Subcutaneous abdominal adipose tissue (tissue), 5 donors: ENCODE measurements at regions not wholly inside any gene's neighbourhood (a gene's known extent, or its start where the extent isn't known, plus 50 kb on each side); places are given as distances from the start of the nearest gene placed in this dataset.

Source experiments
- H3K27ac ChIP-seq: one replicate; pipeline ENCODE4 v1.7.0; 2013; ENCODE audit warnings: low read depth, mild to moderate bottlenecking, inconsistent platforms, low read length, moderate library complexity
- H3K27me3 ChIP-seq, 5 donors: one replicate each; pipeline ENCODE4 v1.7.0; 2013; ENCODE audit warnings: low read length in 5 of 5, inconsistent platforms in 1 of 5; ENCODE audit not compliant: control insufficient read depth in 5 of 5, insufficient read depth in 4 of 5
- H3K36me3 ChIP-seq, 5 donors: one replicate each; pipeline ENCODE4 v1.7.0; 2013; ENCODE audit warnings: low read length in 5 of 5; ENCODE audit not compliant: control insufficient read depth in 5 of 5, insufficient read depth in 5 of 5
- H3K4me1 ChIP-seq, 5 donors: one replicate each; pipeline ENCODE4 v1.7.0; 2013; ENCODE audit warnings: low read length in 5 of 5, mild to moderate bottlenecking in 3 of 5, moderate library complexity in 1 of 5; ENCODE audit not compliant: control insufficient read depth in 5 of 5, insufficient read depth in 5 of 5
- H3K4me3 ChIP-seq, 5 donors: one replicate each; pipeline ENCODE4 v1.7.0; 2013; ENCODE audit warnings: low read length in 5 of 5, low read depth in 1 of 5
- H3K9ac ChIP-seq, 5 donors: one replicate each; pipeline ENCODE4 v1.7.0; 2013; ENCODE audit warnings: low read length in 5 of 5, mild to moderate bottlenecking in 4 of 5, moderate library complexity in 3 of 5
- H3K9me3 ChIP-seq, 5 donors: one replicate each; pipeline ENCODE4 v1.7.0; 2013; ENCODE audit warnings: low read length in 5 of 5; ENCODE audit not compliant: control insufficient read depth in 5 of 5
- donor health status: healthy.
- donor health status: healthy.
- donor health status: healthy.
- donor health status: healthy.
- donor health status: healthy.

GRCh38 chr2:4020153-4020552, 316.8 kb downstream of the DCDC2C start:
- Histone ChIP-seq H3K27ac (no peak overlapping the region), H3K9me3 (peaks cover 0 to 9% (median 3%) of the 10 kb centered on the region in 5 donors), H3K27me3 (no peaks in the 10 kb centered on the region), H3K36me3 (no peaks in the 10 kb centered on the region), H3K4me3 (no peak overlapping the region), H3K4me1 (no peaks in the 10 kb centered on the region), H3K9ac (no peak overlapping the region)

DNA sequence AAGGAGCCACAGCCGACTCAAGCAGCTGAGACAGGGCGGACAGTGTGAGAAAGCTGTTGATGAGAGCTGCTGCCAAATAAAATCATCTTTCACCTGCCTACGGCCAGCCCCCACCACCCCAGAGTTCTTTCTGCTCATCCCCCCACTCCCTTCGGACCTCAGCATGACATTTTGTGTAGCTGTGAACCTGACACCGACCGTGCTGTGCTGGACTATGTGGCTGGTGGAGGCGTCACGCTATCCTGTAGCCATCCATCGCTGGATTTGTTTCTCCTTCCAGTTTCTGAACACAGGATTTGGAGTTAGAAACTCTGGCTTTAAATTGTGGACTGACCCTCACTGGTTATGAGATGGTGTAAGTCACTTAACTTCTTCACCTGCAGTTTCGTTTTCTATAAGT, 317.3 kb downstream of the DCDC2C start:
- Histone ChIP-seq H3K4me1 (no peaks in the 10 kb centered on the region), H3K9ac (no peak overlapping the region), H3K27ac (no peak overlapping the region), H3K9me3 (peaks cover 0 to 9% (median 3%) of the 10 kb centered on the region in 5 donors), H3K27me3 (no peaks in the 10 kb centered on the region), H3K36me3 (no peaks in the 10 kb centered on the region), H3K4me3 (no peak overlapping the region)

GRCh38 chr2:4024605-4025004, 321.2 kb downstream of the DCDC2C start:
- H3K4me1 ChIP-seq = no peaks in the 10 kb centered on the region
- H3K9ac ChIP-seq = no peak overlapping the region
- peaks cover 0 to 3% (median 0%) of the 10 kb centered on the region in 5 donors for H3K27me3 ChIP-seq
- H3K27ac ChIP-seq = no peak overlapping the region
- no peaks in the 10 kb centered on the region for H3K36me3 ChIP-seq
- H3K9me3 ChIP-seq = no peaks in the 10 kb centered on the region
- no peak overlapping the region for H3K4me3 ChIP-seq

GRCh38 chr2:4029081-4029480, 325.7 kb downstream of the DCDC2C start:
- Histone ChIP-seq H3K36me3 (no peaks in the 10 kb centered on the region), H3K27ac (no peak overlapping the region), H3K9me3 (no peaks in the 10 kb centered on the region), H3K4me1 (no peaks in the 10 kb centered on the region), H3K27me3 (peaks cover 0 to 3% (median 0%) of the 10 kb centered on the region in 5 donors), H3K9ac (no peak overlapping the region), H3K4me3 (no peak overlapping the region)

- H3K4me1 ChIP-seq = no peaks in the 10 kb centered on the region
- H3K27ac ChIP-seq = no peak overlapping the region
- no peaks in the 10 kb centered on the region for H3K27me3 ChIP-seq
- H3K36me3 ChIP-seq = no peaks in the 10 kb centered on the region
- H3K9me3 ChIP-seq = peaks cover 0 to 9% (median 6%) of the 10 kb centered on the region in 5 donors
- H3K4me3 ChIP-seq = no peak overlapping the region
- H3K9ac ChIP-seq = no peak overlapping the region
These were observed 336.5 kb downstream of the DCDC2C start for GRCh38 chr2:4039896-4040295.

GRCh38 chr2:4047961-4048891, 344.9 kb downstream of the DCDC2C start:
- Histone ChIP-seq H3K27ac (no peak overlapping the region), H3K9ac (no peak overlapping the region), H3K27me3 (no peaks in the 10 kb centered on the region), H3K4me3 (no peak overlapping the region), H3K4me1 (no peaks in the 10 kb centered on the region), H3K9me3 (no peaks in the 10 kb centered on the region), H3K36me3 (no peaks in the 10 kb centered on the region)

- H3K9me3 ChIP-seq = no peaks in the 10 kb centered on the region
- no peaks in the 10 kb centered on the region for H3K36me3 ChIP-seq
These were observed 346.1 kb downstream of the DCDC2C start for GRCh38 chr2:4049463-4049862.

GRCh38 chr2:4053769-4054493, 350.6 kb downstream of the DCDC2C start:
- H3K27ac ChIP-seq = no peak overlapping the region
- peaks cover 0 to 6% (median 0%) of the 10 kb centered on the region in 5 donors for H3K27me3 ChIP-seq
- H3K9me3 ChIP-seq = no peaks in the 10 kb centered on the region
- H3K9ac ChIP-seq = no peak overlapping the region
- H3K4me1 ChIP-seq = peaks cover 0 to 3% (median 0%) of the 10 kb centered on the region in 5 donors
- H3K4me3 ChIP-seq = no peak overlapping the region
- no peaks in the 10 kb centered on the region for H3K36me3 ChIP-seq

More at GRCh38 chr2:4049463-4049862, 346.1 kb downstream of the DCDC2C start:
- H3K4me1 ChIP-seq = peaks cover 0 to under 1% (median 0%) of the 10 kb centered on the region in 5 donors
- H3K27me3 ChIP-seq = peaks cover 0 to under 1% (median 0%) of the 10 kb centered on the region in 5 donors
- H3K9ac ChIP-seq = no peak overlapping the region
- H3K27ac ChIP-seq = no peak overlapping the region
- H3K4me3 ChIP-seq = no peak overlapping the region

GRCh38 chr2:4066217-4066616, 362.8 kb downstream of the DCDC2C start:
- H3K27me3 ChIP-seq = peaks cover 0 to 2% (median 0%) of the 10 kb centered on the region in 5 donors
- H3K4me1 ChIP-seq = peaks cover 0 to 5% (median 0%) of the 10 kb centered on the region in 5 donors
- H3K9me3 ChIP-seq = no peaks in the 10 kb centered on the region
- H3K36me3 ChIP-seq = no peaks in the 10 kb centered on the region
- H3K9ac ChIP-seq = no peak overlapping the region
- no peak overlapping the region for H3K27ac ChIP-seq
- H3K4me3 ChIP-seq = no peak overlapping the region

GRCh38 chr2:4073026-4073569, 369.7 kb downstream of the DCDC2C start:
- peaks cover 0 to 6% (median 0%) of the 10 kb centered on the region in 5 donors for H3K27me3 ChIP-seq
- peaks cover 0 to 5% (median 0%) of the 10 kb centered on the region in 5 donors for H3K9me3 ChIP-seq
- no peaks in the 10 kb centered on the region for H3K4me1 ChIP-seq
- no peak overlapping the region for H3K27ac ChIP-seq
- no peak overlapping the region for H3K4me3 ChIP-seq
- no peaks in the 10 kb centered on the region for H3K36me3 ChIP-seq
- H3K9ac ChIP-seq = no peak overlapping the region
